WTC11 (cell line): ENCODE measurements at regions not wholly inside any gene's neighbourhood (a gene's known extent, or its start where the extent isn't known, plus 50 kb on each side); places are given as distances from the start of the nearest gene placed in this dataset.

ENCODE experiments used
- CTCF ChIP-seq: fragments of 200-600 bp; IDR thresholded peaks from 2 replicates; pipeline ENCODE4 v1.8.0; 2022; ENCODE audit warnings: antibody characterized with exemption
- IRF1 ChIP-seq: sonication (generic); formaldehyde crosslinking; IDR thresholded peaks from 2 replicates; pipeline ENCODE4 v1.8.0; 2023; ENCODE audit warnings: missing genetic modification reagents
- TEAD4 ChIP-seq: sonication (generic); formaldehyde crosslinking; IDR thresholded peaks from 2 replicates; pipeline ENCODE4 v1.8.0; 2022; ENCODE audit warnings: mild to moderate bottlenecking, missing genetic modification reagents

GRCh38 chrX:26511589-26512363 lies 295.8 kb downstream of the MAGEB5 start:
- TF ChIP-seq TEAD4 (CRISPR knock-in tag) (no peak), CTCF (no peak), IRF1 (CRISPR knock-in tag) (no peak)
